ENCODE measurements at regions not wholly inside any gene's neighbourhood (a gene's known extent, or its start where the extent isn't known, plus 50 kb on each side); places are given as distances from the start of the nearest gene placed in this dataset.

GRCh38 chr10:117944676-117945447 lies 101.9 kb downstream of the RAB11FIP2 start:
- Histone ChIP-seq H2AFZ (ENCODE audit: low read depth, low read length) (no peak overlapping the region), H3K4me3 (ENCODE audit: insufficient read depth in 1 of 2, low read depth in 1 of 2, low read length in 2 of 2) (no peak overlapping the region), H3K4me1 (ENCODE audit: control insufficient read depth, insufficient read depth, low read depth, low read length) (no peaks in the 10 kb centered on the region), H3K9ac (ENCODE audit: low read length) (no peak overlapping the region), H3K9me3 (ENCODE audit: control insufficient read depth, low read length) (no peaks in the 10 kb centered on the region), H3K23ac (ENCODE audit: low read length in 2 of 2) (no peak overlapping the region), H2BK12ac (ENCODE audit: low read length in 2 of 2) (no peak overlapping the region), H3K14ac (ENCODE audit: low read length in 2 of 2) (no peak overlapping the region), H3K4me2 (ENCODE audit: low read length, poor library complexity, severe bottlenecking) (no peak overlapping the region), H2AK5ac (ENCODE audit: low read length, severe bottlenecking) (no peak overlapping the region), H2BK15ac (ENCODE audit: low read depth, poor library complexity, severe bottlenecking) (no peak overlapping the region), H3K27ac (ENCODE audit: low read length, poor library complexity, severe bottlenecking) (no peak overlapping the region), H3K18ac (ENCODE audit: low read depth in 1 of 2, low read length in 2 of 2) (no peak overlapping the region), H3K27me3 (ENCODE audit: control insufficient read depth in 1 of 2, insufficient read depth in 1 of 2, low read length in 2 of 2) (peaks cover 0 to 3% of the 10 kb centered on the region in 2 experiments), H3K4ac (ENCODE audit: low read depth in 1 of 2, low read length in 2 of 2) (no peak overlapping the region), H4K8ac (ENCODE audit: low read length) (no peak overlapping the region), H2BK5ac (ENCODE audit: low read depth, low read length, poor library complexity, severe bottlenecking) (no peak overlapping the region), H3K36me3 (ENCODE audit: control insufficient read depth in 1 of 2, insufficient read depth in 2 of 2, low read depth in 1 of 2, low read length in 2 of 2) (no peaks in the 10 kb centered on the region), H3K79me1 (replicated peaks; ENCODE audit: low read length, poor library complexity, severe bottlenecking) (no peaks in the 10 kb centered on the region), H4K91ac (ENCODE audit: low read length) (no peak overlapping the region), H2BK120ac (ENCODE audit: low read depth, low read length) (no peak overlapping the region)
- WGBS, result no CpG with 5 or more reads among the region's 2 CpGs
- DNase-seq, result no peak

- Histone ChIP-seq H3K4me2 (ENCODE audit: low read length, poor library complexity, severe bottlenecking) (no peak overlapping the region), H3K23ac (ENCODE audit: low read length in 2 of 2) (no peak overlapping the region), H4K91ac (ENCODE audit: low read length) (no peak overlapping the region), H2BK120ac (ENCODE audit: low read depth, low read length) (no peak overlapping the region), H2AFZ (ENCODE audit: low read depth, low read length) (no peak overlapping the region), H3K4ac (ENCODE audit: low read depth in 1 of 2, low read length in 2 of 2) (no peak overlapping the region), H3K36me3 (ENCODE audit: control insufficient read depth in 1 of 2, insufficient read depth in 2 of 2, low read depth in 1 of 2, low read length in 2 of 2) (no peaks in the 10 kb centered on the region), H4K8ac (ENCODE audit: low read length) (no peak overlapping the region), H3K27ac (ENCODE audit: low read length, poor library complexity, severe bottlenecking) (no peak overlapping the region), H2BK15ac (ENCODE audit: low read depth, poor library complexity, severe bottlenecking) (no peak overlapping the region), H3K14ac (ENCODE audit: low read length in 2 of 2) (no peak overlapping the region), H3K27me3 (ENCODE audit: control insufficient read depth in 1 of 2, insufficient read depth in 1 of 2, low read length in 2 of 2) (peaks cover 0 to 3% of the 10 kb centered on the region in 2 experiments), H3K18ac (ENCODE audit: low read depth in 1 of 2, low read length in 2 of 2) (no peak overlapping the region), H2BK12ac (ENCODE audit: low read length in 2 of 2) (no peak overlapping the region), H2BK5ac (ENCODE audit: low read depth, low read length, poor library complexity, severe bottlenecking) (no peak overlapping the region), H3K9ac (ENCODE audit: low read length) (no peak overlapping the region), H3K4me1 (ENCODE audit: control insufficient read depth, insufficient read depth, low read depth, low read length) (no peaks in the 10 kb centered on the region), H2AK5ac (ENCODE audit: low read length, severe bottlenecking) (no peak overlapping the region), H3K4me3 (ENCODE audit: insufficient read depth in 1 of 2, low read depth in 1 of 2, low read length in 2 of 2) (no peak overlapping the region), H3K79me1 (replicated peaks; ENCODE audit: low read length, poor library complexity, severe bottlenecking) (no peaks in the 10 kb centered on the region), H3K9me3 (ENCODE audit: control insufficient read depth, low read length) (no peaks in the 10 kb centered on the region)
- no peak for DNase-seq
- WGBS, result 48% methylated on average over 2 of the region's 5 CpGs
These were observed 101.1 kb downstream of the RAB11FIP2 start for GRCh38 chr10:117945651-117946050.

- Histone ChIP-seq H4K8ac (ENCODE audit: low read length) (no peak overlapping the region), H2BK12ac (ENCODE audit: low read length in 2 of 2) (no peak overlapping the region), H2AFZ (ENCODE audit: low read depth, low read length) (no peak overlapping the region), H3K9me3 (ENCODE audit: control insufficient read depth, low read length) (no peaks in the 10 kb centered on the region), H3K4ac (ENCODE audit: low read depth in 1 of 2, low read length in 2 of 2) (no peak overlapping the region), H3K4me1 (ENCODE audit: control insufficient read depth, insufficient read depth, low read depth, low read length) (no peaks in the 10 kb centered on the region), H3K4me2 (ENCODE audit: low read length, poor library complexity, severe bottlenecking) (no peak overlapping the region), H3K14ac (ENCODE audit: low read length in 2 of 2) (no peak overlapping the region), H3K79me1 (replicated peaks; ENCODE audit: low read length, poor library complexity, severe bottlenecking) (no peaks in the 10 kb centered on the region), H2BK5ac (ENCODE audit: low read depth, low read length, poor library complexity, severe bottlenecking) (no peak overlapping the region), H2BK15ac (ENCODE audit: low read depth, poor library complexity, severe bottlenecking) (no peak overlapping the region), H2BK120ac (ENCODE audit: low read depth, low read length) (no peak overlapping the region), H3K27me3 (ENCODE audit: control insufficient read depth in 1 of 2, insufficient read depth in 1 of 2, low read length in 2 of 2) (peaks cover 0 to 3% of the 10 kb centered on the region in 2 experiments), H3K9ac (ENCODE audit: low read length) (no peak overlapping the region), H3K36me3 (ENCODE audit: control insufficient read depth in 1 of 2, insufficient read depth in 2 of 2, low read depth in 1 of 2, low read length in 2 of 2) (no peaks in the 10 kb centered on the region), H3K27ac (ENCODE audit: low read length, poor library complexity, severe bottlenecking) (no peak overlapping the region), H3K18ac (ENCODE audit: low read depth in 1 of 2, low read length in 2 of 2) (no peak overlapping the region), H4K91ac (ENCODE audit: low read length) (no peak overlapping the region), H2AK5ac (ENCODE audit: low read length, severe bottlenecking) (no peak overlapping the region), H3K23ac (ENCODE audit: low read length in 2 of 2) (no peak overlapping the region), H3K4me3 (ENCODE audit: insufficient read depth in 1 of 2, low read depth in 1 of 2, low read length in 2 of 2) (no peak overlapping the region)
- 72% methylated on average over 8 of the region's 8 CpGs for WGBS
- DNase-seq, result no peak
These were observed 100.1 kb downstream of the RAB11FIP2 start for GRCh38 chr10:117946525-117947070.

- no peak overlapping the region for H2BK5ac ChIP-seq (ENCODE audit: low read depth, low read length, poor library complexity, severe bottlenecking)
- H2AK5ac ChIP-seq (ENCODE audit: low read length, severe bottlenecking), result no peak overlapping the region
- no peak for DNase-seq
- no peak overlapping the region for H3K9ac ChIP-seq (ENCODE audit: low read length)
- H4K91ac ChIP-seq (ENCODE audit: low read length), result no peak overlapping the region
- H3K27ac ChIP-seq (ENCODE audit: low read length, poor library complexity, severe bottlenecking), result no peak overlapping the region
- no peaks in the 10 kb centered on the region for H3K36me3 ChIP-seq (ENCODE audit: control insufficient read depth in 1 of 2, insufficient read depth in 2 of 2, low read depth in 1 of 2, low read length in 2 of 2)
- no peak overlapping the region for H4K8ac ChIP-seq (ENCODE audit: low read length)
- no peak overlapping the region for H3K23ac ChIP-seq (ENCODE audit: low read length in 2 of 2)
- no peak overlapping the region for H2BK15ac ChIP-seq (ENCODE audit: low read depth, poor library complexity, severe bottlenecking)
- WGBS, result 64% methylated on average over 2 of the region's 3 CpGs
- no peak overlapping the region for H3K4ac ChIP-seq (ENCODE audit: low read depth in 1 of 2, low read length in 2 of 2)
- H3K4me2 ChIP-seq (ENCODE audit: low read length, poor library complexity, severe bottlenecking), result no peak overlapping the region
- H3K14ac ChIP-seq (ENCODE audit: low read length in 2 of 2), result no peak overlapping the region
- H3K4me1 ChIP-seq (ENCODE audit: control insufficient read depth, insufficient read depth, low read depth, low read length), result no peaks in the 10 kb centered on the region
- H2AFZ ChIP-seq (ENCODE audit: low read depth, low read length), result no peak overlapping the region
- no peak overlapping the region for H2BK12ac ChIP-seq (ENCODE audit: low read length in 2 of 2)
- no peak overlapping the region for H3K4me3 ChIP-seq (ENCODE audit: insufficient read depth in 1 of 2, low read depth in 1 of 2, low read length in 2 of 2)
- no peaks in the 10 kb centered on the region for H3K79me1 ChIP-seq (replicated peaks; ENCODE audit: low read length, poor library complexity, severe bottlenecking)
- no peaks in the 10 kb centered on the region for H3K9me3 ChIP-seq (ENCODE audit: control insufficient read depth, low read length)
- H2BK120ac ChIP-seq (ENCODE audit: low read depth, low read length), result no peak overlapping the region
- H3K27me3 ChIP-seq (ENCODE audit: control insufficient read depth in 1 of 2, insufficient read depth in 1 of 2, low read length in 2 of 2), result peaks cover 0 to 6% of the 10 kb centered on the region in 2 experiments
- H3K18ac ChIP-seq (ENCODE audit: low read depth in 1 of 2, low read length in 2 of 2), result no peak overlapping the region
These were observed 98.2 kb downstream of the RAB11FIP2 start for GRCh38 chr10:117948493-117948892.
